ENCODE measurements at regions not wholly inside any gene's neighbourhood (a gene's known extent, or its start where the extent isn't known, plus 50 kb on each side); places are given as distances from the start of the nearest gene placed in this dataset.

- no peak for TF ChIP-seq POLR2AphosphoS5 (IDR thresholded peaks at IDR 0.05; ENCODE audit: low read depth, low read length)
- TF ChIP-seq TAF1 (IDR thresholded peaks at IDR 0.05; ENCODE audit: borderline replicate concordance, low read depth, low read length) = no peak
- no peak for TF ChIP-seq POLR2A (IDR thresholded peaks at IDR 0.05; ENCODE audit: low read depth, low read length)
These were observed 408.7 kb downstream of the NUF2 start for GRCh38 chr1:163730411-163730821.

Measured in GM12892 (cell line).